AG04449 (cell line): ENCODE measurements at regions not wholly inside any gene's neighbourhood (a gene's known extent, or its start where the extent isn't known, plus 50 kb on each side); places are given as distances from the start of the nearest gene placed in this dataset.

Source experiments
- CTCF ChIA-PET: fragments of 350-600 bp; formaldehyde crosslinking; extraction: SDS; loops from one replicate; lab custom pipeline; 2021; ENCODE audit warnings: antibody characterized with exemption; lab: Yijun Ruan, JAX
- POLR2A ChIA-PET: fragments of 400-600, 350-600 bp; formaldehyde crosslinking; extraction: SDS; loops from one replicate; lab custom pipeline; 2020; ENCODE audit warnings: antibody characterized with exemption, inconsistent platforms; lab: Yijun Ruan, JAX
- DNase-seq: peaks from one replicate; pipeline ENCODE4 v3.0.0-alpha.2; 2010; ENCODE audit warnings: low read depth, low spot score
- H3K4me3 ChIP-seq: 2 replicates; pipeline ENCODE4 v1.5.1; 2011; ENCODE audit warnings: low read depth, mild to moderate bottlenecking, control low read depth, low read length
- CTCF ChIP-seq: IDR thresholded peaks from one replicate; pipeline ENCODE4 v1.5.1; 2011; ENCODE audit warnings: mild to moderate bottlenecking, moderate library complexity, low read length, control low read depth, inconsistent platforms; ENCODE audit not compliant: insufficient read depth; ENCODE audit errors: missing control alignments

- CTCF ChIA-PET, result no interaction called here
- no peak overlapping the region for H3K4me3 ChIP-seq
- no peak for TF ChIP-seq CTCF
- no peak for DNase-seq
- POLR2A ChIA-PET, result no interaction called here
These were observed 1215.3 kb downstream of the BRD1 start for GRCh38 chr22:48612077-48612995.

- POLR2A ChIA-PET, result no interaction called here
- CTCF ChIA-PET, result interaction anchor here (1.0 kb wide), 1 partner anchor 9 kb away, joined by 3 read pairs; no protein-coding TSS in a partner anchor
- no peak for DNase-seq
- no peak for TF ChIP-seq CTCF
- no peak overlapping the region for H3K4me3 ChIP-seq
These were observed 1218.3 kb downstream of the BRD1 start for GRCh38 chr22:48609279-48609865.

GRCh38 chr22:48607901-48608662 is 1219.6 kb downstream of the BRD1 start:
- no peak overlapping the region for H3K4me3 ChIP-seq
- ChIA-PET POLR2A (no interaction called here), CTCF (no interaction called here)
- peak; percentile 19 for DNase-seq
- TF ChIP-seq CTCF, result no peak

GRCh38 chr22:48606684-48607307 is 1220.9 kb downstream of the BRD1 start:
- POLR2A ChIA-PET, result no interaction called here
- H3K4me3 ChIP-seq, result no peak overlapping the region
- no peak for TF ChIP-seq CTCF
- no peak for DNase-seq
- CTCF ChIA-PET, result no interaction called here

GRCh38 chr22:48605856-48606481 is 1221.7 kb downstream of the BRD1 start:
- ChIA-PET CTCF (no interaction called here), POLR2A (no interaction called here)
- no peak overlapping the region for H3K4me3 ChIP-seq
- DNase-seq, result no peak
- no peak for TF ChIP-seq CTCF
